Upper lobe of left lung (tissue), 4 donors: ENCODE measurements at regions not wholly inside any gene's neighbourhood (a gene's known extent, or its start where the extent isn't known, plus 50 kb on each side); places are given as distances from the start of the nearest gene placed in this dataset.

Source experiments
- EP300 ChIP-seq, 4 donors: sonication (generic); formaldehyde crosslinking; IDR thresholded peaks; one replicate each; pipeline ENCODE4 v1.5.1; 2017; ENCODE audit warnings: antibody characterized with exemption in 4 of 4, control low read depth in 2 of 4
- POLR2A ChIP-seq, 4 donors: fragments of 450-650 bp; IDR thresholded peaks; one replicate each; pipeline ENCODE4 v1.5.1; 2016 to 2017; ENCODE audit warnings: antibody characterized with exemption in 4 of 4, mild to moderate bottlenecking in 2 of 4
- POLR2AphosphoS5 ChIP-seq, 2 donors: sonication (generic); formaldehyde crosslinking; IDR thresholded peaks; one replicate each; pipeline ENCODE4 v1.5.1; 2017; ENCODE audit warnings: antibody characterized with exemption in 2 of 2
- TF ChIP-seq, protein P1 (sequence below), 6 experiments: fragments of 450-650 bp in 4 of 6; fragments of 200-600 bp in 2 of 6; sonication (generic) in 2 of 6; IDR thresholded peaks; one replicate each; pipeline ENCODE4 v1.5.1; 2016 to 2019; ENCODE audit warnings: antibody characterized with exemption in 6 of 6

GRCh38 chr4:96150466-96150865, 310.6 kb downstream of the PDHA2 start:
- TF ChIP-seq, protein P1, sequence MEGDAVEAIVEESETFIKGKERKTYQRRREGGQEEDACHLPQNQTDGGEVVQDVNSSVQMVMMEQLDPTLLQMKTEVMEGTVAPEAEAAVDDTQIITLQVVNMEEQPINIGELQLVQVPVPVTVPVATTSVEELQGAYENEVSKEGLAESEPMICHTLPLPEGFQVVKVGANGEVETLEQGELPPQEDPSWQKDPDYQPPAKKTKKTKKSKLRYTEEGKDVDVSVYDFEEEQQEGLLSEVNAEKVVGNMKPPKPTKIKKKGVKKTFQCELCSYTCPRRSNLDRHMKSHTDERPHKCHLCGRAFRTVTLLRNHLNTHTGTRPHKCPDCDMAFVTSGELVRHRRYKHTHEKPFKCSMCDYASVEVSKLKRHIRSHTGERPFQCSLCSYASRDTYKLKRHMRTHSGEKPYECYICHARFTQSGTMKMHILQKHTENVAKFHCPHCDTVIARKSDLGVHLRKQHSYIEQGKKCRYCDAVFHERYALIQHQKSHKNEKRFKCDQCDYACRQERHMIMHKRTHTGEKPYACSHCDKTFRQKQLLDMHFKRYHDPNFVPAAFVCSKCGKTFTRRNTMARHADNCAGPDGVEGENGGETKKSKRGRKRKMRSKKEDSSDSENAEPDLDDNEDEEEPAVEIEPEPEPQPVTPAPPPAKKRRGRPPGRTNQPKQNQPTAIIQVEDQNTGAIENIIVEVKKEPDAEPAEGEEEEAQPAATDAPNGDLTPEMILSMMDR (IDR thresholded peaks at IDR 0.05) = no peak
- TF ChIP-seq POLR2A (IDR thresholded peaks at IDR 0.05) (no peak), POLR2AphosphoS5 (IDR thresholded peaks at IDR 0.05) (no peak), EP300 (IDR thresholded peaks at IDR 0.05) (no peak)
